Prostate gland (tissue), 2 donors: ENCODE measurements at regions not wholly inside any gene's neighbourhood (a gene's known extent, or its start where the extent isn't known, plus 50 kb on each side); places are given as distances from the start of the nearest gene placed in this dataset.

Experiments used
- DNase-seq: peaks from one replicate; pipeline ENCODE4 v3.0.0-alpha.2; 2019; ENCODE audit warnings: low spot score
- H3K27ac ChIP-seq, 2 donors: fragments of 200-600 bp; sonication (generic); 2 replicates each; pipeline ENCODE4 v1.5.1; 2017 to 2019
- H3K27me3 ChIP-seq: fragments of 200-600 bp; sonication (generic); replicated peaks from 2 replicates; pipeline ENCODE4 v1.5.1; 2019; ENCODE audit not compliant: insufficient read depth
- H3K36me3 ChIP-seq, 2 donors: fragments of 200-600 bp; sonication (generic); 1 replicate in 1 of 2; 2 replicates in 1 of 2; pipeline versions ENCODE4 v1.5.1 to v1.8.1; 2017 to 2019
- H3K4me1 ChIP-seq: fragments of 200-600 bp; sonication (generic); replicated peaks from 2 replicates; pipeline ENCODE4 v1.5.1; 2019
- H3K4me3 ChIP-seq, 2 donors: fragments of 200-600 bp; sonication (generic); 2 replicates each; pipeline ENCODE4 v1.5.1; 2017 to 2019
- H3K9me3 ChIP-seq: fragments of 200-600 bp; sonication (generic); 2 replicates; pipeline ENCODE4 v1.5.1; 2017
- CTCF ChIP-seq, 4 experiments: fragments of 200-600 bp in 2 of 4; fragments of 450-650 bp in 2 of 4; sonication (generic) in 2 of 4; IDR thresholded peaks; 1 replicate in 3 of 4; 2 replicates in 1 of 4; pipeline ENCODE4 v1.5.1; 2016 to 2019; ENCODE audit warnings: antibody characterized with exemption in 4 of 4, mild to moderate bottlenecking in 2 of 4, moderate library complexity in 2 of 4
- POLR2A ChIP-seq: fragments of 450-650 bp; IDR thresholded peaks from one replicate; pipeline ENCODE4 v1.6.1; 2016; ENCODE audit warnings: antibody characterized with exemption, mild to moderate bottlenecking
- POLR2AphosphoS5 ChIP-seq: sonication (generic); formaldehyde crosslinking; IDR thresholded peaks from one replicate; pipeline ENCODE4 v1.6.1; 2017; ENCODE audit warnings: antibody characterized with exemption
- WGBS: methylation state at CpG from one replicate; pipeline ENCODE4 v1.1.5; 2018; 5-methylcytosine and 5-hydroxymethylcytosine counted together
- intact Hi-C: fragments of 100-400 bp; cut with DNase I; formaldehyde crosslinking; loops from one replicate; pipeline ENCODE4 v1.14.2; 2022

- no peaks in the 10 kb centered on the region for H3K4me1 ChIP-seq
- no peak overlapping the region for H3K27ac ChIP-seq
- no peak for DNase-seq
- no peak overlapping the region for H3K4me3 ChIP-seq
- H3K36me3 ChIP-seq = no peaks in the 10 kb centered on the region
- H3K27me3 ChIP-seq = no peaks in the 10 kb centered on the region
- no peak for TF ChIP-seq CTCF (IDR thresholded peaks at IDR 0.05)
- no peak for TF ChIP-seq POLR2AphosphoS5
- no peak for TF ChIP-seq POLR2A
- WGBS = 52% methylated on average over 6 of the region's 6 CpGs
- intact Hi-C loops = no loop called here
- H3K9me3 ChIP-seq = no peaks in the 10 kb centered on the region
These were observed 185.1 kb upstream of the MTNR1B start for GRCh38 chr11:92784331-92784730.

- Histone ChIP-seq H3K9me3 (no peaks in the 10 kb centered on the region), H3K36me3 (no peaks in the 10 kb centered on the region), H3K27me3 (no peaks in the 10 kb centered on the region), H3K27ac (no peak overlapping the region), H3K4me1 (no peaks in the 10 kb centered on the region), H3K4me3 (no peak overlapping the region)
- TF ChIP-seq POLR2A (no peak), POLR2AphosphoS5 (no peak), CTCF (IDR thresholded peaks at IDR 0.05) (no peak)
- no peak for DNase-seq
- 84% methylated on average over 2 of the region's 2 CpGs for whole genome bisulfite sequencing
- intact Hi-C loops = no loop called here
These were observed 181.8 kb upstream of the MTNR1B start for GRCh38 chr11:92787638-92788037.

- intact Hi-C loops = no loop called here
- H3K4me1 ChIP-seq = no peaks in the 10 kb centered on the region
- 40% methylated on average over 9 of the region's 9 CpGs for WGBS
- H3K4me3 ChIP-seq = no peak overlapping the region
- no peaks in the 10 kb centered on the region for H3K27me3 ChIP-seq
- no peak for TF ChIP-seq CTCF (IDR thresholded peaks at IDR 0.05)
- no peak for TF ChIP-seq POLR2A
- peak; percentile 47 for TF ChIP-seq POLR2AphosphoS5
- H3K27ac ChIP-seq = no peak overlapping the region
- no peaks in the 10 kb centered on the region for H3K9me3 ChIP-seq
- no peaks in the 10 kb centered on the region for H3K36me3 ChIP-seq
- no peak for DNase-seq
These were observed 179.7 kb upstream of the MTNR1B start for GRCh38 chr11:92789761-92790160.

GRCh38 chr11:92790366-92790765, 179.1 kb upstream of the MTNR1B start:
- Histone ChIP-seq H3K4me1 (no peaks in the 10 kb centered on the region), H3K9me3 (no peaks in the 10 kb centered on the region), H3K4me3 (no peak overlapping the region), H3K27ac (no peak overlapping the region), H3K27me3 (no peaks in the 10 kb centered on the region), H3K36me3 (no peaks in the 10 kb centered on the region)
- WGBS = 63% methylated on average over 1 of the region's 1 CpG
- intact Hi-C loops = no loop called here
- TF ChIP-seq POLR2AphosphoS5 (no peak), POLR2A (no peak), CTCF (IDR thresholded peaks at IDR 0.05) (no peak)
- no peak for DNase-seq

- no peaks in the 10 kb centered on the region for H3K36me3 ChIP-seq
- H3K27me3 ChIP-seq = no peaks in the 10 kb centered on the region
- no peak for TF ChIP-seq POLR2AphosphoS5
- intact Hi-C loops = no loop called here
- no peaks in the 10 kb centered on the region for H3K9me3 ChIP-seq
- DNase-seq = no peak
- no peak overlapping the region for H3K27ac ChIP-seq
- no peak overlapping the region for H3K4me3 ChIP-seq
- no peaks in the 10 kb centered on the region for H3K4me1 ChIP-seq
These were observed 178.4 kb upstream of the MTNR1B start for GRCh38 chr11:92790926-92791616.
